ENCODE measurements at regions not wholly inside any gene's neighbourhood (a gene's known extent, or its start where the extent isn't known, plus 50 kb on each side); places are given as distances from the start of the nearest gene placed in this dataset.
"Not testable (repeated sequence)": the region's sequence is repeated elsewhere in the genome, so short reads cannot be mapped to it uniquely, and the experiment has no call there.

DNA sequence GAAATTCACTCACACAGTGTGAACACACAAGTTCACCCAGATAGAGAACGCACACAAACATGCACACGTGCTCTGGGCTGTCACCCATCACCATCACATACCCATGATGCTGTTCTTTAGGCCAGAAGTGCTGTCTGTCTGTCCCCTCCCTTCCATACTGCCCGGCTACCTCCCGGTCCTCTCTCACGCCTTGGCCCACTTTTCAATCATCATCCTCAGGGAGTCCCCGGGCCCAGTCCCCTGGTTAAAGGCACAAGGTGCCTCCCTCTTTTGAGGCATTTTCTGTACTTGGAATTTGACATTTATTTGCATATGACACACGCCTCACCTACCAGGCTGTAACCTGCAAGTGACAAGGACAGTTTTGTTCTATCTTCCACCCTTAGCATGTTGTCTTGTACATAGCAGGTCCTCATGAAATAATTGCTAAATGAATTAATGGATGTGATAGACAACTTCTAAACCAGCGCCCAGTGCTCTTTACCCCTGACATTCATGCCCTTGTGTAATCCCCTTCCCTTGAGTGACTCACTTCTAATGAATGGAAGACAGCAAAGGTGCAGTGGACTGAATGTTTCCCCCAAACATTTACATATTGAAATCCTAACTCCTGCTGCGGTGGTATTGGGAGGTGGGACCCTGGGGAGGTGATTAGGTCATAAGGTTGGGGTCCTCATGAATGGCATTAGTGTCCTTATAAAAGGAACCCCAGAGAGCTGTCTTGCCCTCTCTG is 73.9 kb upstream of the ADPGK start:
- Histone ChIP-seq H3K9me3 (ENCODE audit: control insufficient read depth, low read length) (no peaks in the 10 kb centered on the region), H3K4me1 (ENCODE audit: control insufficient read depth, insufficient read depth, low read length) (no peaks in the 10 kb centered on the region), H3K9ac (ENCODE audit: low read length) (no peak overlapping the region), H3K27me3 (ENCODE audit: control insufficient read depth, insufficient read depth, low read length) (no peaks in the 10 kb centered on the region), H3K4me3 (ENCODE audit: low read length) (no peak overlapping the region), H3K36me3 (ENCODE audit: control insufficient read depth, insufficient read depth, low read length) (no peaks in the 10 kb centered on the region)

DNA sequence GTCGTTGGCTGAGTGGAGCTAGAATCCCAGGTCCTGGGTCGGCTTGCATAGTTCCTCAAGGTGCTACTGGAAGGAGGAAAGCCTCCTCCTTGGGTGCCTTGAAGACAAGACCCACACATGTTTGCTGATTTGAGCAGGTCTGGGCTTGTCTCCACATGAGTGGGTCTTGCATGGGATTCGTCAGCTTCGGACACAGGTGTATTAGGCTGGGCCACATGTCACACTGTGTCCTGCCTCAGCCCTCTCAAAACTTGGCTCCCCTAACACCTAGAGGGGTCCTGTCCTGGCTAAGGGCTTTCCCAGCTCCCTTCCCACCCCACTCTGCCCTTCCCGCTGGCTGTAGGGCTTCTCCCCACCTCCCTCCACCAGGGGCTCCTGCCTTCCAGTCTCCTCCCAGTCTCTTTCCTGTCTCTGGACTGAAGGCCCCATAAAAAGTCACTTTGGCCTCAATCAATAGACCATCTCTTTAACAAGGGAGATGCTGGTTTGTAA is 73.0 kb upstream of the ADPGK start:
- peaks cover 2% of the 10 kb centered on the region for H3K27me3 ChIP-seq (ENCODE audit: control insufficient read depth, insufficient read depth, low read length)
- no peak overlapping the region for H3K9ac ChIP-seq (ENCODE audit: low read length)
- no peaks in the 10 kb centered on the region for H3K36me3 ChIP-seq (ENCODE audit: control insufficient read depth, insufficient read depth, low read length)
- no peaks in the 10 kb centered on the region for H3K9me3 ChIP-seq (ENCODE audit: control insufficient read depth, low read length)
- H3K4me1 ChIP-seq (ENCODE audit: control insufficient read depth, insufficient read depth, low read length): no peaks in the 10 kb centered on the region
- H3K4me3 ChIP-seq (ENCODE audit: low read length): no peak overlapping the region

- Histone ChIP-seq H3K27me3 (ENCODE audit: control insufficient read depth, insufficient read depth, low read length) (peaks cover 2% of the 10 kb centered on the region), H3K4me3 (ENCODE audit: low read length) (no peak overlapping the region), H3K36me3 (ENCODE audit: control insufficient read depth, insufficient read depth, low read length) (no peaks in the 10 kb centered on the region), H3K9ac (ENCODE audit: low read length) (no peak overlapping the region), H3K4me1 (ENCODE audit: control insufficient read depth, insufficient read depth, low read length) (no peaks in the 10 kb centered on the region), H3K9me3 (ENCODE audit: control insufficient read depth, low read length) (no peaks in the 10 kb centered on the region)
These were observed 72.2 kb upstream of the ADPGK start for GRCh38 chr15:72855791-72856190.

DNA sequence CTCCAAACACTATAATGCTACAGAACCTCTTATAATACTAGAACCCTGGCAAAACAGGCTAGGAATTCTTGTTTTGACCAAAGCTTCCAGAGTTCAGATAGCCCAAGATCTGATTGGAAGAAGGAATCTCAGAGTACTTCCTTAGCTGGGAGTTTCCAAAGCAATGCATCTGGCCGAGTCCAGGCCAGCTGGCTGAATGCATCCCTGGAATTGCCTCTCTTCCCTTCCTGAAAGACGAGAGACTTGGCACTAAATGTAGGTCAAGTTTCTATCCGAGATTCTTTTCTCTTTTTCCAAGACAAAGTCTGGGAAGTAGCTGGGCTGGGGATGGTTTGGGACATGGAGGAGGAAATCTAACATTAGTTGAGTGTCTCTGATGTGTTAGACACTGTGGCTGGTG is 68.7 kb upstream of the ADPGK start:
- H3K36me3 ChIP-seq (ENCODE audit: control insufficient read depth, insufficient read depth, low read length): no peaks in the 10 kb centered on the region
- peaks cover 9% of the 10 kb centered on the region for H3K27me3 ChIP-seq (ENCODE audit: control insufficient read depth, insufficient read depth, low read length)
- H3K9me3 ChIP-seq (ENCODE audit: control insufficient read depth, low read length): no peaks in the 10 kb centered on the region
- H3K4me3 ChIP-seq (ENCODE audit: low read length): no peak overlapping the region
- H3K9ac ChIP-seq (ENCODE audit: low read length): no peak overlapping the region
- no peaks in the 10 kb centered on the region for H3K4me1 ChIP-seq (ENCODE audit: control insufficient read depth, insufficient read depth, low read length)

GRCh38 chr15:72851586-72851985 is 68.0 kb upstream of the ADPGK start:
- Histone ChIP-seq H3K9ac (ENCODE audit: low read length) (no peak overlapping the region), H3K27me3 (ENCODE audit: control insufficient read depth, insufficient read depth, low read length) (peaks cover 9% of the 10 kb centered on the region), H3K4me3 (ENCODE audit: low read length) (no peak overlapping the region), H3K9me3 (ENCODE audit: control insufficient read depth, low read length) (no peaks in the 10 kb centered on the region), H3K4me1 (ENCODE audit: control insufficient read depth, insufficient read depth, low read length) (no peaks in the 10 kb centered on the region), H3K36me3 (ENCODE audit: control insufficient read depth, insufficient read depth, low read length) (no peaks in the 10 kb centered on the region)

DNA sequence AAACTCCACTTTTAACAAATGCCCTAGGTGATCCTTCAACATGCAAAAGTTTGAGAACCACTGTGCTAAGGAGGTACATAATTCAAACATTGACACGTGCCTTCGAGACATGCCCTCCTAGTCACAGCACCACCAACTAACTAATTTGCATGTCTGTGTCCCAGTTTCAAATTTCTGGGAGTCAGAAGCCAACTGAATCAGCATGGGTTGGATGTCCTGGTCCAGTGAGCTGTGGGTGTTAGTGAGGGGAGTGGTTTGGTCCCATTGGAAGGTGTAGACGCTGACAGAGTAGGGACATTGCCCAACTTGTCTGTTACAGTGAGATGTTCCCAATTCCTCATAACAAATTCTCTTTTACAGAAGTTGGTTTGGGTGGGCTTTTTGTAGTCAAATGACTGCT is 67.3 kb upstream of the ADPGK start:
- Histone ChIP-seq H3K27me3 (ENCODE audit: control insufficient read depth, insufficient read depth, low read length) (peaks cover 9% of the 10 kb centered on the region), H3K4me1 (ENCODE audit: control insufficient read depth, insufficient read depth, low read length) (no peaks in the 10 kb centered on the region), H3K9me3 (ENCODE audit: control insufficient read depth, low read length) (no peaks in the 10 kb centered on the region), H3K36me3 (ENCODE audit: control insufficient read depth, insufficient read depth, low read length) (no peaks in the 10 kb centered on the region), H3K9ac (ENCODE audit: low read length) (no peak overlapping the region), H3K4me3 (ENCODE audit: low read length) (no peak overlapping the region)

DNA sequence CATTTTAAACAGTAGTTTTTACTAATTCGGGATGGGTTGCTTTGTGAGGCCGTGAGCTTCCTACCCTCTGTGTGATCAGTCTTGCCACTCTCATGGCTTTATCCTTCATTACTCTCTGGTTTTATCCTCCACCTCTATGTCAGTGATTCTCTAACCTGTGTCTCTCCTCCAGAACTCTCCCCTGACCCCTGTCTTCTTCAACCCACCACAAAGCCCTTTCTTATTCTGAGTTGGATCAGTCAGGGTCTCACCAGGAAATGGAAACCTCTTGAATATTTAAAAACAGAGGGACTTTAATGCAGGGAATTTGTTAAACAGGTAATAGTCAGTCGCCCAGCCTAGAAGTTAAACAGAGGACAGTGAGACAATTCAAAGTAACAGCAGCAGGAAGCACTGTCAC is 64.2 kb upstream of the ADPGK start:
- H3K9me3 ChIP-seq (ENCODE audit: control insufficient read depth, low read length): no peaks in the 10 kb centered on the region
- no peak overlapping the region for H3K4me3 ChIP-seq (ENCODE audit: low read length)
- H3K27me3 ChIP-seq (ENCODE audit: control insufficient read depth, insufficient read depth, low read length): peaks cover 9% of the 10 kb centered on the region
- H3K9ac ChIP-seq (ENCODE audit: low read length): no peak overlapping the region
- no peaks in the 10 kb centered on the region for H3K36me3 ChIP-seq (ENCODE audit: control insufficient read depth, insufficient read depth, low read length)
- no peaks in the 10 kb centered on the region for H3K4me1 ChIP-seq (ENCODE audit: control insufficient read depth, insufficient read depth, low read length)

GRCh38 chr15:72847033-72847432 is 63.5 kb upstream of the ADPGK start:
- no peak overlapping the region for H3K9ac ChIP-seq (ENCODE audit: low read length)
- no peaks in the 10 kb centered on the region for H3K4me1 ChIP-seq (ENCODE audit: control insufficient read depth, insufficient read depth, low read length)
- peaks cover 7% of the 10 kb centered on the region for H3K27me3 ChIP-seq (ENCODE audit: control insufficient read depth, insufficient read depth, low read length)
- H3K36me3 ChIP-seq (ENCODE audit: control insufficient read depth, insufficient read depth, low read length): no peaks in the 10 kb centered on the region
- H3K9me3 ChIP-seq (ENCODE audit: control insufficient read depth, low read length): no peaks in the 10 kb centered on the region
- H3K4me3 ChIP-seq (ENCODE audit: low read length): no peak overlapping the region

- Histone ChIP-seq H3K27me3 (ENCODE audit: control insufficient read depth, insufficient read depth, low read length) (peaks cover 7% of the 10 kb centered on the region), H3K36me3 (ENCODE audit: control insufficient read depth, insufficient read depth, low read length) (no peaks in the 10 kb centered on the region), H3K9ac (ENCODE audit: low read length) (no peak overlapping the region), H3K9me3 (ENCODE audit: control insufficient read depth, low read length) (no peaks in the 10 kb centered on the region), H3K4me3 (ENCODE audit: low read length) (no peak overlapping the region), H3K4me1 (ENCODE audit: control insufficient read depth, insufficient read depth, low read length) (no peaks in the 10 kb centered on the region)
These were observed 62.4 kb upstream of the ADPGK start for GRCh38 chr15:72845981-72846383.

GRCh38 chr15:72844067-72844466 is 60.5 kb upstream of the ADPGK start:
- H3K4me1 ChIP-seq (ENCODE audit: control insufficient read depth, insufficient read depth, low read length): no peaks in the 10 kb centered on the region
- no peaks in the 10 kb centered on the region for H3K9me3 ChIP-seq (ENCODE audit: control insufficient read depth, low read length)
- peaks cover 4% of the 10 kb centered on the region for H3K27me3 ChIP-seq (ENCODE audit: control insufficient read depth, insufficient read depth, low read length)
- H3K36me3 ChIP-seq (ENCODE audit: control insufficient read depth, insufficient read depth, low read length): no peaks in the 10 kb centered on the region
- H3K4me3 ChIP-seq (ENCODE audit: low read length): no peak overlapping the region
- no peak overlapping the region for H3K9ac ChIP-seq (ENCODE audit: low read length)

DNA sequence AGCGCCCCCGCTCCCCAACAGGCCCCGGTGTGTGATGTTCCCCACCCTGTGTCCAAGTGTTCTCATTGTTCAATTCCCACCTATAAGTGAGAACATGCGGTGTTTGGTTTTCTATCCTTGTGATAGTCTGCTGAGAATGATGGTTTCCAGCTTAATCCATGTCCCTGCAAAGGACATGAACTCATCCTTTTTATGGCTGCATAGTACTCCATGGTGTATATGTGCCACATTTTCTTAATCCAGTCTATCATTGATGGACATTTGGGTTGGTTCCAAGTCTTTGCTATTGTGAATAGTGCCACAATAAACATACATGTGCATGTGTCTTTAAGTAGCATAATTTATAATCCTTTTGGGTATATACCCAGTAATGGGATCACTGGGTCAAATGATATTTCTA is 59.8 kb upstream of the ADPGK start:
- not testable (repeated sequence) for H3K4me1 ChIP-seq (ENCODE audit: control insufficient read depth, insufficient read depth, low read length); H3K9ac ChIP-seq (ENCODE audit: low read length)

DNA sequence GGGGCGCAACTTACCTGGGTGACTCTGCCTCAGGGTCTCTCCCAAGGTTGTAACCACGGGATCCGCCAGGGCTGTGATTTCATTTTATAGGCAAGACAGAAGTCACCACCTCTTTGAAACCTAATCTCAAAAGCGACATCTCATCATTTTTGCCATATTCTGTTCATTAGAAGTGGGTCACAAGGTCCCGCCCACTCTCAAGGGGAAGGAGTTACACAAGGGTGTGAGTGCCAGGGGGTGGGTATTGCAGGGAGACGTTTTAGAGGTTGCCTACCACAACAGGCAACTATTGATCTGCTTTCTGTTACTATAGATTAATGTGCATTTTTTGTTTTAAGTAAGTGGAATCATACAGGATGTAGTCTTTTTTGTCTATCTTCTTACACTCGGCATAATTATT is 56.6 kb upstream of the ADPGK start:
- Histone ChIP-seq H3K36me3 (ENCODE audit: control insufficient read depth, insufficient read depth, low read length) (no peaks in the 10 kb centered on the region), H3K27me3 (ENCODE audit: control insufficient read depth, insufficient read depth, low read length) (no peaks in the 10 kb centered on the region), H3K9ac (ENCODE audit: low read length) (no peak overlapping the region), H3K9me3 (ENCODE audit: control insufficient read depth, low read length) (no peaks in the 10 kb centered on the region), H3K4me3 (ENCODE audit: low read length) (no peak overlapping the region), H3K4me1 (ENCODE audit: control insufficient read depth, insufficient read depth, low read length) (no peaks in the 10 kb centered on the region)

More for the DNA sequence above, 59.8 kb upstream of the ADPGK start:
- H3K9me3 ChIP-seq (ENCODE audit: control insufficient read depth, low read length); H3K4me3 ChIP-seq (ENCODE audit: low read length); H3K27me3 ChIP-seq (ENCODE audit: control insufficient read depth, insufficient read depth, low read length); H3K36me3 ChIP-seq (ENCODE audit: control insufficient read depth, insufficient read depth, low read length): not testable (repeated sequence)

- Histone ChIP-seq H3K27me3 (ENCODE audit: control insufficient read depth, insufficient read depth, low read length) (no peaks in the 10 kb centered on the region), H3K4me1 (ENCODE audit: control insufficient read depth, insufficient read depth, low read length) (no peaks in the 10 kb centered on the region), H3K9ac (ENCODE audit: low read length) (no peak overlapping the region), H3K4me3 (ENCODE audit: low read length) (no peak overlapping the region), H3K36me3 (ENCODE audit: control insufficient read depth, insufficient read depth, low read length) (no peaks in the 10 kb centered on the region), H3K9me3 (ENCODE audit: control insufficient read depth, low read length) (no peaks in the 10 kb centered on the region)
These were observed 54.8 kb upstream of the ADPGK start for GRCh38 chr15:72838311-72838731.

Data from mucosa of stomach (tissue), 1 donor.